ENCODE measurements at regions not wholly inside any gene's neighbourhood (a gene's known extent, or its start where the extent isn't known, plus 50 kb on each side); places are given as distances from the start of the nearest gene placed in this dataset.

- TF ChIP-seq, protein P1, sequence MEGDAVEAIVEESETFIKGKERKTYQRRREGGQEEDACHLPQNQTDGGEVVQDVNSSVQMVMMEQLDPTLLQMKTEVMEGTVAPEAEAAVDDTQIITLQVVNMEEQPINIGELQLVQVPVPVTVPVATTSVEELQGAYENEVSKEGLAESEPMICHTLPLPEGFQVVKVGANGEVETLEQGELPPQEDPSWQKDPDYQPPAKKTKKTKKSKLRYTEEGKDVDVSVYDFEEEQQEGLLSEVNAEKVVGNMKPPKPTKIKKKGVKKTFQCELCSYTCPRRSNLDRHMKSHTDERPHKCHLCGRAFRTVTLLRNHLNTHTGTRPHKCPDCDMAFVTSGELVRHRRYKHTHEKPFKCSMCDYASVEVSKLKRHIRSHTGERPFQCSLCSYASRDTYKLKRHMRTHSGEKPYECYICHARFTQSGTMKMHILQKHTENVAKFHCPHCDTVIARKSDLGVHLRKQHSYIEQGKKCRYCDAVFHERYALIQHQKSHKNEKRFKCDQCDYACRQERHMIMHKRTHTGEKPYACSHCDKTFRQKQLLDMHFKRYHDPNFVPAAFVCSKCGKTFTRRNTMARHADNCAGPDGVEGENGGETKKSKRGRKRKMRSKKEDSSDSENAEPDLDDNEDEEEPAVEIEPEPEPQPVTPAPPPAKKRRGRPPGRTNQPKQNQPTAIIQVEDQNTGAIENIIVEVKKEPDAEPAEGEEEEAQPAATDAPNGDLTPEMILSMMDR (IDR thresholded peaks at IDR 0.05), result no peak
- TF ChIP-seq POLR2A (IDR thresholded peaks at IDR 0.05), result no peak
- TF ChIP-seq POLR2AphosphoS5 (IDR thresholded peaks at IDR 0.05; ENCODE audit: insufficient read depth in 1 of 2, low read depth in 1 of 2), result no peak
Measured at GRCh38 chr17:72507370-72507769, 386.6 kb downstream of the SOX9 start.

Measured in vagina (tissue), 2 donors.